Keratinocyte (primary cell): ENCODE measurements at regions not wholly inside any gene's neighbourhood (a gene's known extent, or its start where the extent isn't known, plus 50 kb on each side); places are given as distances from the start of the nearest gene placed in this dataset.

ENCODE experiments used
- DNase-seq: peaks from one replicate; pipeline ENCODE4 v3.0.0-alpha.2; 2011; ENCODE audit warnings: low read depth, missing footprints, low spot score
- FAIRE-seq: peaks from 2 replicates; lab custom pipeline; 2011; peaks lifted over from hg19 to GRCh38; lab: Jason Lieb, UNC
- H2AFZ ChIP-seq: 2 replicates; pipeline ENCODE4 v1.6.0; 2012; ENCODE audit warnings: low read length, control low read depth, inconsistent platforms; ENCODE audit not compliant: control insufficient read depth
- H3K27ac ChIP-seq: 2 replicates; pipeline ENCODE4 v1.5.1; 2011; ENCODE audit warnings: low read length; ENCODE audit not compliant: control insufficient read depth, insufficient read depth
- H3K27me3 ChIP-seq: 3 replicates; pipeline ENCODE4 v1.6.0; 2011; ENCODE audit warnings: low read length; ENCODE audit not compliant: control insufficient read depth, insufficient read depth; ENCODE audit errors: extremely low read depth
- H3K36me3 ChIP-seq, 2 experiments: 2 replicates in 1 of 2; 3 replicates in 1 of 2; pipeline ENCODE4 v1.5.1; 2011; ENCODE audit warnings: low read length in 2 of 2, mild to moderate bottlenecking in 1 of 2; ENCODE audit not compliant: control insufficient read depth in 2 of 2, insufficient read depth in 2 of 2; ENCODE audit errors: extremely low read depth in 1 of 2
- H3K4me1 ChIP-seq: 3 replicates; pipeline ENCODE4 v1.5.1; 2011; ENCODE audit warnings: low read length; ENCODE audit not compliant: control insufficient read depth, insufficient read depth; ENCODE audit errors: extremely low read depth
- H3K4me2 ChIP-seq: 3 replicates; pipeline ENCODE4 v1.6.0; 2011; ENCODE audit warnings: low read depth, low read length; ENCODE audit not compliant: control insufficient read depth, insufficient read depth; ENCODE audit errors: extremely low read depth
- H3K4me3 ChIP-seq, 3 experiments: fragments of 200-600 bp in 1 of 3; sonication (generic) in 1 of 3; 2 replicates in 2 of 3; 3 replicates in 1 of 3; pipeline ENCODE4 v1.5.1; 2011 to 2016; ENCODE audit warnings: low read length in 3 of 3, mild to moderate bottlenecking in 3 of 3, control low read depth in 2 of 3, inconsistent platforms in 1 of 3, low read depth in 1 of 3, mixed read lengths in 1 of 3, mixed run types in 1 of 3, moderate library complexity in 1 of 3; ENCODE audit not compliant: control insufficient read depth in 2 of 3, insufficient read depth in 2 of 3; ENCODE audit errors: extremely low read depth in 1 of 3
- H3K79me2 ChIP-seq: 2 replicates; pipeline ENCODE4 v1.6.0; 2012; ENCODE audit warnings: low read length; ENCODE audit not compliant: control insufficient read depth, insufficient read depth
- H3K9ac ChIP-seq: 3 replicates; pipeline ENCODE4 v1.6.0; 2011; ENCODE audit warnings: low read length; ENCODE audit not compliant: control insufficient read depth, insufficient read depth; ENCODE audit errors: extremely low read depth
- H3K9me1 ChIP-seq: 3 replicates; pipeline ENCODE4 v1.6.0; 2011; ENCODE audit warnings: low read length; ENCODE audit not compliant: control insufficient read depth, insufficient read depth; ENCODE audit errors: extremely low read depth
- H3K9me3 ChIP-seq: 2 replicates; pipeline ENCODE4 v1.5.1; 2012; ENCODE audit warnings: low read depth, low read length; ENCODE audit not compliant: control insufficient read depth
- H4K20me1 ChIP-seq: 3 replicates; pipeline ENCODE4 v1.6.0; 2011; ENCODE audit warnings: low read length; ENCODE audit not compliant: control insufficient read depth, insufficient read depth; ENCODE audit errors: extremely low read depth
- CTCF ChIP-seq, 3 experiments: IDR thresholded peaks in 1 of 3; conservative IDR thresholded peaks in 1 of 3; optimal IDR thresholded peaks in 1 of 3; 2 replicates in 2 of 3; 3 replicates in 1 of 3; pipeline versions ENCODE3 to v1.5.1; 2011; ENCODE audit warnings: low read length in 3 of 3, mild to moderate bottlenecking in 3 of 3, moderate library complexity in 2 of 3, control low read depth in 1 of 3, inconsistent platforms in 1 of 3; ENCODE audit not compliant: insufficient read depth in 2 of 3; ENCODE audit errors: extremely low read depth in 1 of 3
- EZH2 ChIP-seq: IDR thresholded peaks from one replicate; pipeline ENCODE4 v1.6.1; 2012; ENCODE audit warnings: inconsistent platforms, mild to moderate bottlenecking, low read length, moderate library complexity
- dilution Hi-C: fragments of 300-500 bp; cut with MboI; formaldehyde crosslinking; loops from one replicate; pipeline ENCODE4 v1.7.0; 2020; ENCODE audit warnings: low sequenced_read_pairs; ENCODE audit not compliant: extremely low pct_ligation_motif_present

GRCh38 chr4:189022440-189023035 is 883.3 kb downstream of the TRIML1 start:
- H3K27ac ChIP-seq = no peak overlapping the region
- dilution Hi-C loops = no loop called here

GRCh38 chr4:189029976-189030504 is 890.8 kb downstream of the TRIML1 start:
- FAIRE-seq = no peak
- Histone ChIP-seq H3K27ac (no peak overlapping the region), H3K4me3 (no peak overlapping the region), H4K20me1 (no peaks in the 10 kb centered on the region), H3K79me2 (no peaks in the 10 kb centered on the region), H3K9me3 (peaks cover 2% of the 10 kb centered on the region), H3K27me3 (no peaks in the 10 kb centered on the region), H3K9me1 (no peaks in the 10 kb centered on the region), H3K36me3 (no peaks in the 10 kb centered on the region), H3K4me2 (no peak overlapping the region), H3K4me1 (no peaks in the 10 kb centered on the region), H3K9ac (no peak overlapping the region), H2AFZ (no peak overlapping the region)
- no peak for DNase-seq
- no peak for TF ChIP-seq EZH2
- TF ChIP-seq CTCF (optimal IDR thresholded peaks at IDR 0.05 in 1 of 3, IDR thresholded peaks at IDR 0.05 in 1 of 3, conservative IDR thresholded peaks at IDR 0.05 in 1 of 3; ENCODE audit: extremely low read depth in 1 of 3, insufficient read depth in 2 of 3, low read length in 3 of 3) = no peak
- dilution Hi-C loops = no loop called here

More at GRCh38 chr4:189022440-189023035, 883.3 kb downstream of the TRIML1 start:
- Histone ChIP-seq H3K36me3 (no peaks in the 10 kb centered on the region), H3K4me2 (no peak overlapping the region), H3K9me1 (no peaks in the 10 kb centered on the region), H3K4me3 (no peak overlapping the region), H3K4me1 (no peaks in the 10 kb centered on the region), H3K27me3 (no peaks in the 10 kb centered on the region), H4K20me1 (no peaks in the 10 kb centered on the region), H3K79me2 (no peaks in the 10 kb centered on the region), H2AFZ (no peak overlapping the region), H3K9me3 (peaks cover 3% of the 10 kb centered on the region), H3K9ac (no peak overlapping the region)
- FAIRE-seq (no peak), DNase-seq (no peak)
- TF ChIP-seq EZH2 = no peak
- no peak for TF ChIP-seq CTCF (optimal IDR thresholded peaks at IDR 0.05 in 1 of 3, IDR thresholded peaks at IDR 0.05 in 1 of 3, conservative IDR thresholded peaks at IDR 0.05 in 1 of 3; ENCODE audit: extremely low read depth in 1 of 3, insufficient read depth in 2 of 3, low read length in 3 of 3)
